GM12878 (cell line): ENCODE measurements at regions not wholly inside any gene's neighbourhood (a gene's known extent, or its start where the extent isn't known, plus 50 kb on each side); places are given as distances from the start of the nearest gene placed in this dataset.

Experiments used
- ATAC-seq: fragments of 200-7000 bp; cut with Tn5 transposase; 3 replicates; pipeline ENCODE4 v1.9.1; 2020; ENCODE audit warnings: mild to moderate bottlenecking, moderate library complexity
- BruUV-seq: library from RNA; stranded (reverse); fragments of 400-500 nt; replicated peaks from 2 replicates; lab custom pipeline; 2021; lab: Mats Ljungman, UMichigan
- CTCF ChIA-PET: fragments of 300-600 bp; sonication (Branson Sonifier 250); formaldehyde crosslinking; extraction: SDS; loops from one replicate; lab custom pipeline; 2021; ENCODE audit warnings: inconsistent platforms; lab: Yijun Ruan, JAX
- POLR2A ChIA-PET: fragments of 350-600 bp; formaldehyde crosslinking; extraction: SDS; loops from one replicate; lab custom pipeline; 2021; ENCODE audit warnings: inconsistent platforms; lab: Charles Lee
- RAD21 ChIA-PET: fragments of 300-600 bp; sonication (Branson Sonifier 250); formaldehyde crosslinking; loops from one replicate; lab custom pipeline; 2023; ENCODE audit warnings: antibody characterized with exemption; ENCODE audit not compliant: unreplicated experiment; lab: Charles Lee
- SMC1A ChIA-PET: fragments of 300-600 bp; sonication (Branson Sonifier 250); formaldehyde crosslinking; loops from one replicate; lab custom pipeline; 2023; ENCODE audit not compliant: unreplicated experiment, uncharacterized antibody; lab: Charles Lee
- DNase-seq: peaks from one replicate; pipeline ENCODE4 v3.0.0-alpha.2; 2011; ENCODE audit warnings: low read depth, low spot score
- FAIRE-seq: peaks from 3 replicates; lab custom pipeline; 2011; peaks lifted over from hg19 to GRCh38; lab: Jason Lieb, UNC
- H2AFZ ChIP-seq: 2 replicates; pipeline ENCODE4 v1.6.0; 2011; ENCODE audit warnings: low read depth, low read length, control low read depth; ENCODE audit not compliant: control insufficient read depth
- H3K27ac ChIP-seq: 2 replicates; pipeline ENCODE4 v1.5.1; 2011; ENCODE audit warnings: control low read depth; ENCODE audit not compliant: control insufficient read depth, insufficient read depth
- H3K27me3 ChIP-seq, 2 experiments: replicated peaks in 1 of 2; 2 replicates each; pipeline versions ENCODE4 v1.6.0 to v1.6.1; 2011; ENCODE audit warnings: low read length in 1 of 2; ENCODE audit not compliant: control insufficient read depth in 2 of 2, insufficient read depth in 2 of 2
- H3K36me3 ChIP-seq, 2 experiments: 2 replicates each; pipeline ENCODE4 v1.5.1; 2011; ENCODE audit warnings: low read length in 1 of 2; ENCODE audit not compliant: control insufficient read depth in 2 of 2, insufficient read depth in 2 of 2
- H3K4me1 ChIP-seq: 2 replicates; pipeline ENCODE4 v1.6.1; 2011; ENCODE audit warnings: mild to moderate bottlenecking, low read length, moderate library complexity, mixed read lengths; ENCODE audit not compliant: control insufficient read depth, insufficient read depth
- H3K4me2 ChIP-seq: 2 replicates; pipeline ENCODE4 v1.6.0; 2011; ENCODE audit warnings: control low read depth; ENCODE audit not compliant: control insufficient read depth, insufficient read depth
- H3K4me3 ChIP-seq: fragments of 200-600 bp; sonication (generic); 2 replicates; pipeline ENCODE4 v1.5.1; 2016
- H3K79me2 ChIP-seq: 2 replicates; pipeline ENCODE4 v1.6.0; 2011; ENCODE audit warnings: low read length; ENCODE audit not compliant: control insufficient read depth, insufficient read depth
- H3K9ac ChIP-seq: 2 replicates; pipeline ENCODE4 v1.8.0; 2011; ENCODE audit warnings: low read length, control low read depth, mixed read lengths; ENCODE audit not compliant: control insufficient read depth, insufficient read depth
- H3K9me3 ChIP-seq: replicated peaks from 3 replicates; pipeline ENCODE4 v1.5.1; 2011; ENCODE audit warnings: mild to moderate bottlenecking, low read length; ENCODE audit not compliant: control insufficient read depth, insufficient read depth
- H4K20me1 ChIP-seq: 2 replicates; pipeline ENCODE4 v1.6.0; 2011; ENCODE audit not compliant: control insufficient read depth, insufficient read depth
- CUX1 ChIP-seq: IDR thresholded peaks from 2 replicates; pipeline ENCODE4 v1.6.1; 2012; ENCODE audit warnings: improper control_type of control experiment, low read depth, low read length; ENCODE audit not compliant: insufficient replicate concordance
- E2F4 ChIP-seq: IDR thresholded peaks from 2 replicates; pipeline ENCODE4 v1.6.1; 2012; ENCODE audit warnings: low read depth, low read length, improper control_type of control experiment
- ETV6 ChIP-seq, 2 experiments: fragments of 450-650 bp in 1 of 2; IDR thresholded peaks in 1 of 2; conservative IDR thresholded peaks in 1 of 2; 2 replicates each; pipeline ENCODE4 v1.6.1; 2014; ENCODE audit warnings: antibody characterized with exemption in 1 of 2, borderline replicate concordance in 1 of 2, low read depth in 1 of 2, mild to moderate bottlenecking in 1 of 2, moderate library complexity in 1 of 2
- FOXM1 ChIP-seq: IDR thresholded peaks from 2 replicates; pipeline ENCODE4 v1.6.1; 2012; ENCODE audit warnings: low read depth, mild to moderate bottlenecking, inconsistent platforms, low read length, moderate library complexity
- JUND ChIP-seq: IDR thresholded peaks from 2 replicates; pipeline ENCODE4 v1.6.1; 2012; ENCODE audit warnings: low read depth, mild to moderate bottlenecking, low read length, improper control_type of control experiment, moderate library complexity
- MEF2B ChIP-seq: fragments of 450-650 bp; IDR thresholded peaks from 2 replicates; pipeline ENCODE4 v1.6.1; 2018; ENCODE audit warnings: mild to moderate bottlenecking, moderate library complexity; ENCODE audit not compliant: partially characterized antibody, poor library complexity, severe bottlenecking
- POU2F2 ChIP-seq: IDR thresholded peaks from 3 replicates; pipeline ENCODE4 v1.6.1; 2011; ENCODE audit warnings: low read depth, mild to moderate bottlenecking, low read length, borderline replicate concordance
- PRDM15 ChIP-seq: fragments of 450-650 bp; formaldehyde crosslinking; IDR thresholded peaks from 2 replicates; pipeline ENCODE4 v1.4.0; 2020; ENCODE audit warnings: mild to moderate bottlenecking, moderate library complexity
- RAD21 ChIP-seq: IDR thresholded peaks from 2 replicates; pipeline ENCODE4 v1.6.1; 2011; ENCODE audit warnings: mild to moderate bottlenecking, low read depth, low read length, moderate library complexity; ENCODE audit not compliant: insufficient read depth
- RUNX3 ChIP-seq: IDR thresholded peaks from 2 replicates; pipeline ENCODE4 v1.6.1; 2012; ENCODE audit warnings: low read length, inconsistent platforms
- STAT1 ChIP-seq: fragments of 450-650 bp; conservative IDR thresholded peaks from 2 replicates; pipeline ENCODE4 v1.6.1; 2014; ENCODE audit warnings: antibody characterized with exemption, mild to moderate bottlenecking
- WRNIP1 ChIP-seq: IDR thresholded peaks from 2 replicates; pipeline ENCODE4 v1.6.1; 2011; ENCODE audit warnings: low read depth, low read length, improper control_type of control experiment, borderline replicate concordance
- ZSCAN29 ChIP-seq: fragments of 450-650 bp; IDR thresholded peaks from 2 replicates; pipeline ENCODE4 v1.6.1; 2017; ENCODE audit warnings: mild to moderate bottlenecking, moderate library complexity
- ZZZ3 ChIP-seq: IDR thresholded peaks from 2 replicates; pipeline ENCODE4 v1.6.1; 2011; ENCODE audit warnings: low read depth; ENCODE audit not compliant: control insufficient read depth, insufficient read length
- WGBS: methylation state at CpG from one replicate; pipeline ENCODE4 v1.1.6; 2016; ENCODE audit warnings: low lambda C conversion rate; ENCODE audit not compliant: insufficient replicate concordance, insufficient coverage; ENCODE audit errors: missing lambda C conversion rate; 5-methylcytosine and 5-hydroxymethylcytosine counted together
- in situ Hi-C: fragments of 300-500 bp; cut with MboI; formaldehyde crosslinking; loops from 9 replicates; pipeline ENCODE4 v1.14.3; 2018; ENCODE audit warnings: mixed read lengths
- intact Hi-C: fragments of 100-400 bp; cut with micrococcal nuclease; formaldehyde crosslinking; loops from one replicate; pipeline ENCODE4 v1.14.2; 2022; ENCODE audit not compliant: unreplicated experiment

- no peak overlapping the region for H3K9ac ChIP-seq
- intact Hi-C loops (no loop called here), in situ Hi-C loops (no loop called here)
- no peak overlapping the region for H3K4me2 ChIP-seq
- ATAC-seq (no peak), DNase-seq (no peak), FAIRE-seq (no peak)
- no peaks in the 10 kb centered on the region for H3K79me2 ChIP-seq
- 13% methylated on average over 6 of the region's 6 CpGs for WGBS
- H4K20me1 ChIP-seq, result no peaks in the 10 kb centered on the region
- H3K4me1 ChIP-seq, result no peaks in the 10 kb centered on the region
- no peak overlapping the region for H3K27ac ChIP-seq
- H2AFZ ChIP-seq, result no peak overlapping the region
- BruUV-seq, result no TSS peak
- ChIA-PET POLR2A (no interaction called here), SMC1A (interaction anchor here (1.6 kb wide), 1 partner anchor 14 kb away, joined by 3 read pairs; no protein-coding TSS in a partner anchor), RAD21 (no interaction called here), CTCF (no interaction called here)
- no peaks in the 10 kb centered on the region for H3K36me3 ChIP-seq
- H3K4me3 ChIP-seq, result no peak overlapping the region
- H3K9me3 ChIP-seq, result no peaks in the 10 kb centered on the region
- peaks cover 3 to 5% of the 10 kb centered on the region in 2 experiments; a peak in 3 of 4 replicates for H3K27me3 ChIP-seq
- TF ChIP-seq STAT1 (no peak), WRNIP1 (no peak), POU2F2 (no peak), ZSCAN29 (no peak), MEF2B (no peak), E2F4 (no peak), ZZZ3 (no peak), CUX1 (no peak), FOXM1 (no peak), RUNX3 (no peak), RAD21 (no peak), ETV6 (conservative IDR thresholded peaks at IDR 0.05 in 1 of 2, IDR thresholded peaks at IDR 0.05 in 1 of 2; ENCODE audit: borderline replicate concordance in 1 of 2, low read depth in 1 of 2) (no peak), JUND (no peak), PRDM15 (no peak)
Measured at GRCh38 chr10:78758176-78758575, 310.6 kb upstream of the ZMIZ1 start.
